Esophagus squamous epithelium (tissue), 5 donors: ENCODE measurements at regions not wholly inside any gene's neighbourhood (a gene's known extent, or its start where the extent isn't known, plus 50 kb on each side); places are given as distances from the start of the nearest gene placed in this dataset.
"Not testable (repeated sequence)": the region's sequence is repeated elsewhere in the genome, so short reads cannot be mapped to it uniquely, and the experiment has no call there.

ENCODE experiments used
- DNase-seq: peaks from one replicate; lab custom pipeline; 2025; lab: John Stamatoyannopoulos, UW
- H3K27ac ChIP-seq, 4 donors: fragments of 200-600 bp; sonication (generic); one replicate each; pipeline ENCODE4 v1.5.1; 2016 to 2019; ENCODE audit warnings: mild to moderate bottlenecking in 1 of 4
- H3K27me3 ChIP-seq, 4 donors: fragments of 200-600 bp; sonication (generic); 1 replicate in 3 of 4; 2 replicates in 1 of 4; pipeline versions ENCODE4 v1.5.1 to v1.6.0; 2017 to 2021; ENCODE audit warnings: antibody characterized with exemption in 1 of 4
- H3K36me3 ChIP-seq, 3 donors: fragments of 200-600 bp; sonication (generic); one replicate each; pipeline ENCODE4 v1.5.1; 2016 to 2019
- H3K4me1 ChIP-seq, 3 donors: fragments of 200-600 bp; sonication (generic); one replicate each; pipeline ENCODE4 v1.5.1; 2017 to 2019
- H3K4me3 ChIP-seq, 4 donors: fragments of 200-600 bp; sonication (generic); 1 replicate in 3 of 4; 2 replicates in 1 of 4; pipeline ENCODE4 v1.5.1; 2016 to 2019; ENCODE audit warnings: mild to moderate bottlenecking in 2 of 4, moderate library complexity in 1 of 4
- H3K9me3 ChIP-seq, 3 donors: fragments of 200-600 bp; sonication (generic); one replicate each; pipeline ENCODE4 v1.5.1; 2016 to 2019
- POLR2A ChIP-seq, 4 donors: fragments of 450-650 bp; IDR thresholded peaks; one replicate each; pipeline ENCODE4 v1.6.1; 2017; ENCODE audit warnings: antibody characterized with exemption in 4 of 4, mild to moderate bottlenecking in 4 of 4, moderate library complexity in 3 of 4
- WGBS, 2 donors: methylation state at CpG; one replicate each; pipeline ENCODE4 v1.1.5; 2018; 5-methylcytosine and 5-hydroxymethylcytosine counted together
- intact Hi-C: fragments of 100-400 bp; cut with DNase I; formaldehyde crosslinking; loops from one replicate; pipeline ENCODE4 v1.15.0; 2022
- TF ChIP-seq, protein P1 (sequence below), 6 experiments: fragments of 450-650 bp in 4 of 6; fragments of 200-600 bp in 2 of 6; sonication (generic) in 2 of 6; IDR thresholded peaks; one replicate each; pipeline ENCODE4 v1.5.1; 2016 to 2019; ENCODE audit warnings: antibody characterized with exemption in 6 of 6, mild to moderate bottlenecking in 4 of 6, moderate library complexity in 4 of 6
- donor health status: DM: yes; HTN: yes; CAD: no.

DNA sequence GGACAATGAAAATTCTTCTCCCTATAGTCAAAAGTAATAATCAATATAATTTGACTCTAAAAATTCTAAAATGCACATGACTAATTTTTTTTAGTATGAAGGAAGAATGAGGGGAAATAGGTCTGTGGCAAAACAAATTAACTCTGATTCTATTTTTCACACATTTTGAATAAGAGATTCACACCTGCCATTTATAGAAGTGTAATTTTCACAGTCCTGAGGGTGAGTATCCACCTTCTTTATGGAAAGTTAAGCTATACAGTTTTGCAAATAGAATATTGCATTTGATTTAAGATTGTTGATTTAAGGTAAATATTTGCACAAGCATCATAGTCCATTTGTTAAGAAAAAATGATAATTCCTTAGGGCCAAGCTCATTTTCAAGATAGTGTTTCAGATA lies 417.7 kb downstream of the CHSY3 start:
- TF ChIP-seq, protein P1, sequence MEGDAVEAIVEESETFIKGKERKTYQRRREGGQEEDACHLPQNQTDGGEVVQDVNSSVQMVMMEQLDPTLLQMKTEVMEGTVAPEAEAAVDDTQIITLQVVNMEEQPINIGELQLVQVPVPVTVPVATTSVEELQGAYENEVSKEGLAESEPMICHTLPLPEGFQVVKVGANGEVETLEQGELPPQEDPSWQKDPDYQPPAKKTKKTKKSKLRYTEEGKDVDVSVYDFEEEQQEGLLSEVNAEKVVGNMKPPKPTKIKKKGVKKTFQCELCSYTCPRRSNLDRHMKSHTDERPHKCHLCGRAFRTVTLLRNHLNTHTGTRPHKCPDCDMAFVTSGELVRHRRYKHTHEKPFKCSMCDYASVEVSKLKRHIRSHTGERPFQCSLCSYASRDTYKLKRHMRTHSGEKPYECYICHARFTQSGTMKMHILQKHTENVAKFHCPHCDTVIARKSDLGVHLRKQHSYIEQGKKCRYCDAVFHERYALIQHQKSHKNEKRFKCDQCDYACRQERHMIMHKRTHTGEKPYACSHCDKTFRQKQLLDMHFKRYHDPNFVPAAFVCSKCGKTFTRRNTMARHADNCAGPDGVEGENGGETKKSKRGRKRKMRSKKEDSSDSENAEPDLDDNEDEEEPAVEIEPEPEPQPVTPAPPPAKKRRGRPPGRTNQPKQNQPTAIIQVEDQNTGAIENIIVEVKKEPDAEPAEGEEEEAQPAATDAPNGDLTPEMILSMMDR (IDR thresholded peaks at IDR 0.05) = no peak
- no peak for TF ChIP-seq POLR2A (IDR thresholded peaks at IDR 0.05)
- intact Hi-C loops = no loop called here
- Histone ChIP-seq H3K4me3 (no peak overlapping the region), H3K27me3 (no peaks in the 10 kb centered on the region), H3K9me3 (no peaks in the 10 kb centered on the region), H3K4me1 (no peaks in the 10 kb centered on the region), H3K36me3 (no peaks in the 10 kb centered on the region), H3K27ac (no peak overlapping the region)
- DNase-seq = no peak

DNA sequence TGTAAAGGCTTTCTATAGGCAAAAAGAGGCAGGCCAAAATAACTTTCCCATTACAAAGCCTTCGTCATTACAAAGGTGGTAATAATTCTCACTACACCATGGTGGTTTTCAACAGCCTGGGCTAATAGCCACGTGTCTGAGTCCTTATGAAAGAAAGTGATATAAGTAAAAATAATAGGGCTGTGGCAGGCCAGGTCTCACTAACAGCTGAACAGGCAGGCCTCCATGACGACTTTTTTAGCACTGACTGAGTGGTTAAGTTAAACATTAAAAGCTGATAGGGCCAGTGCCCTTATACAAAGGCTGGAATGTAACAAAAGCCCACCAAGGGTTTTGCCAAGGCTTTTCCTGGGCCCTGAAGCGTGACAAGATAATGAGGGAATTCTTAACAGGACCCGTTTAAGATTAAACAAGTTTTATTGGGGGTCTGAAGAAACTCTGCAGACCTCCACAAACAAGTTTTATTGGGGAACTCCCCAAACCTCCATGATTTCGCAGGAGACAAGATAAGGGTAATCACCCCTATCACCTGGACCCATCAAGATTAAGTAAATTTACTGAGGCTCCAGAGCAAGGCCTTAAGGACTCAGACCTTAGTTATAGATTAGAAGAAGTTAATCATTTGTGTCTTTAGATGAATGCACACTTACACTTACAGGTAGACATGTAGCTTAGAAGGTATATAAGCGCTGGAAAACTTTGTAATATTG lies 412.9 kb downstream of the CHSY3 start:
- no peaks in the 10 kb centered on the region for H3K27me3 ChIP-seq
- 51 to 66% methylated on average over 7 of the region's 7 CpGs for WGBS, 2 donors
- H3K36me3 ChIP-seq = no peaks in the 10 kb centered on the region
- no peak overlapping the region for H3K27ac ChIP-seq
- no peak overlapping the region for H3K4me3 ChIP-seq
- H3K9me3 ChIP-seq = peaks cover 0 to 10% (median 0%) of the 10 kb centered on the region in 3 donors
- TF ChIP-seq POLR2A (IDR thresholded peaks at IDR 0.05) = no peak
- TF ChIP-seq, protein P1 (IDR thresholded peaks at IDR 0.05) = no peak
- H3K4me1 ChIP-seq = no peaks in the 10 kb centered on the region
- intact Hi-C loops = no loop called here
- DNase-seq = no peak

DNA sequence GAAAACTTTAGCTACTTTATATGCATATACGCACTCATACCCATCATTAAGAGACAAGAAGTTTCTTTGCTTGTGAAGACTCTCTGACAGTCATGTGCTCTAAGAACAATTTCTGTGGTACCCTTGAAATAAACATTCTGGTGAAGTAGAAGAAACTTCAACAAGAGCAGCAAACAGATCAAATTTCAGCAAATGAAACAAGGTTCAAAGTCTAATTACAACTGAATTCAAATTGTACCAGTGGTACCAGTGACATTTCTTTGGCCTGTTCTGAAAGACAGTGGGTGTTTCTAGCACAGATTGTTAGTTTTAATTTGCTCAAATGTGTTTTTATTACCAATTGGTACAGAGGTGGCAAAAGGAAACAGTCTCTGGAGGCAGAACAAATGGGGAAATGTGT lies 391.0 kb downstream of the CHSY3 start:
- TF ChIP-seq, protein P1 (IDR thresholded peaks at IDR 0.05) = no peak
- no peak for TF ChIP-seq POLR2A (IDR thresholded peaks at IDR 0.05)
- Histone ChIP-seq H3K4me3 (no peak overlapping the region), H3K27me3 (no peaks in the 10 kb centered on the region), H3K9me3 (no peaks in the 10 kb centered on the region), H3K27ac (peak overlapping the region in 1 of 4 donors; percentile 19), H3K36me3 (no peaks in the 10 kb centered on the region), H3K4me1 (peaks cover 0 to under 1% (median 0%) of the 10 kb centered on the region in 3 donors)
- 93 to 95% methylated on average over 1 of the region's 1 CpG for WGBS, 2 donors
- intact Hi-C loops = no loop called here
- DNase-seq = no peak

DNA sequence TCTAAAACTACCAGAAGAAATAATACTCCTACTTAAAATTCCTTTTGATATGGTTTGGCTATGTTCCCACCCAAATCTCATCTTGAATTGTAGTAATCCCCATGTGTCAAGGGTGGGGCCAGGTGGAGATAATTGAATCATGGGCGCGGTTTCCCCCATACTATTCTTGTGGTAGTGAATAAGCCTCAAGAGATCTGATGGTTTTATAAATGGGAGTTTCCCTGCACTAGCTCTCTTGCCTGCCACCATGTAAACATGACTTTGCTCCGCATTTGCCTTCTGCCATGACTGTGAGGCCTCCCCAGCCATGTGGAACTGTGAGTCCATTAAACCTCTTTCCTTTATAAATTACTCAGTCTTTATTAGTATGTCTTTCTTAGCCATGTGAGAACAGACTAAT lies 390.5 kb downstream of the CHSY3 start:
- 50 to 67% methylated on average over 3 of the region's 3 CpGs for WGBS, 2 donors
- DNase-seq, H3K9me3 ChIP-seq, H3K4me3 ChIP-seq, H3K36me3 ChIP-seq, H3K4me1 ChIP-seq, intact Hi-C loops, H3K27me3 ChIP-seq, H3K27ac ChIP-seq: not testable (repeated sequence)

DNA sequence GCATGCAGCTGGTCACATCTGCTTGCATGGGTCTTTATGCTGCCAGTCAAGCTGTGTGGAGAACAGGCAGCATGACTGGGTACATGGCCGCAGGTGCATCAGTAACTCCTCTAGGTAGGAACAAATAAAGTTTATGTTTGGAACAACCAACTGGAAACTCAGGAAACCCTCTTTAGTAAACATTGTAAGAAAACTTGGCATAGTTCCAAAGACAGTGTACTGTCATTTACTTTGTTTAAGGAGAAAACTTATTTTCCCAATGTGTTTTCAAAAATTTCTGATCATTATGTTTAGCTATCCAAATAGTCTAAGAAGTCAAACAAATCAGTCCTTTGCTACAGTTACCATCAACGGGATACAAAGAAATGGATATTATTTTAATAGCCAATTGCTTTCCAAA lies 386.0 kb downstream of the CHSY3 start:
- Histone ChIP-seq H3K4me3 (no peak overlapping the region), H3K27ac (no peak overlapping the region), H3K9me3 (no peaks in the 10 kb centered on the region), H3K4me1 (peaks cover 0 to 10% (median 0%) of the 10 kb centered on the region in 3 donors), H3K27me3 (no peaks in the 10 kb centered on the region), H3K36me3 (no peaks in the 10 kb centered on the region)
- DNase-seq = no peak
- intact Hi-C loops = no loop called here
- TF ChIP-seq, protein P1 (IDR thresholded peaks at IDR 0.05) = no peak
- no peak for TF ChIP-seq POLR2A (IDR thresholded peaks at IDR 0.05)
- 61 to 63% methylated on average over 2 of the region's 2 CpGs for WGBS, 2 donors
